DND-41 (cell line): ENCODE measurements at regions not wholly inside any gene's neighbourhood (a gene's known extent, or its start where the extent isn't known, plus 50 kb on each side); places are given as distances from the start of the nearest gene placed in this dataset.

ENCODE experiments used
- ATAC-seq: fragments of 200-7000 bp; cut with Tn5 transposase; 3 replicates; pipeline ENCODE4 v1.9.1; 2021; ENCODE audit warnings: low read depth; ENCODE audit not compliant: insufficient read depth
- DNase-seq: peaks from one replicate; pipeline ENCODE4 v3.0.0-alpha.2; 2020
- H2AFZ ChIP-seq: 2 replicates; pipeline ENCODE4 v1.6.0; 2012; ENCODE audit warnings: low read depth, low read length
- H3K27ac ChIP-seq: 2 replicates; pipeline ENCODE4 v1.5.1; 2012; ENCODE audit warnings: low read length, inconsistent platforms
- H3K27me3 ChIP-seq: fragments of 200-600 bp; sonication (generic); 2 replicates; pipeline ENCODE4 v1.6.0; 2012; ENCODE audit warnings: low read length, mild to moderate bottlenecking, inconsistent platforms; ENCODE audit not compliant: insufficient read depth, poor library complexity
- H3K36me3 ChIP-seq: 2 replicates; pipeline ENCODE4 v1.5.1; 2012; ENCODE audit warnings: low read length, inconsistent platforms; ENCODE audit not compliant: insufficient read depth
- H3K4me1 ChIP-seq: 2 replicates; pipeline ENCODE4 v1.5.1; 2012; ENCODE audit warnings: mild to moderate bottlenecking, low read length; ENCODE audit not compliant: insufficient read depth
- H3K4me2 ChIP-seq: 2 replicates; pipeline ENCODE4 v1.6.0; 2012; ENCODE audit warnings: mild to moderate bottlenecking, moderate library complexity, low read length, inconsistent platforms; ENCODE audit not compliant: insufficient read depth
- H3K4me3 ChIP-seq, 2 experiments: fragments of 200-600 bp in 1 of 2; shearing (Covaris generic) in 1 of 2; 2 replicates each; pipeline ENCODE4 v1.5.1; 2012 to 2016; ENCODE audit warnings: inconsistent platforms in 2 of 2, low read length in 2 of 2, mild to moderate bottlenecking in 2 of 2, low read depth in 1 of 2, moderate library complexity in 1 of 2
- H3K79me2 ChIP-seq: 2 replicates; pipeline ENCODE4 v1.6.0; 2012; ENCODE audit warnings: low read length, inconsistent platforms; ENCODE audit not compliant: insufficient read depth
- H3K9ac ChIP-seq: 2 replicates; pipeline ENCODE4 v1.6.0; 2012; ENCODE audit warnings: low read depth, mild to moderate bottlenecking, inconsistent platforms, low read length, moderate library complexity
- H3K9me3 ChIP-seq: 2 replicates; pipeline ENCODE4 v1.5.1; 2012; ENCODE audit warnings: low read length, moderate library complexity, mild to moderate bottlenecking, inconsistent platforms; ENCODE audit not compliant: insufficient read depth, severe bottlenecking
- H4K20me1 ChIP-seq: 2 replicates; pipeline ENCODE4 v1.6.0; 2012; ENCODE audit warnings: low read length; ENCODE audit not compliant: insufficient read depth
- CTCF ChIP-seq: IDR thresholded peaks from 2 replicates; pipeline ENCODE4 v1.5.1; 2012; ENCODE audit warnings: borderline replicate concordance, low read length, moderate library complexity, mild to moderate bottlenecking; ENCODE audit not compliant: poor library complexity, severe bottlenecking; ENCODE audit errors: extremely low read depth
- EZH2 ChIP-seq: IDR thresholded peaks from 3 replicates; pipeline ENCODE4 v1.6.1; 2012; ENCODE audit warnings: borderline replicate concordance, low read depth, mild to moderate bottlenecking, moderate library complexity, low read length, inconsistent platforms; ENCODE audit not compliant: severe bottlenecking

GRCh38 chr7:52691257-52691656 is 344.2 kb upstream of the POM121L12 start:
- Histone ChIP-seq H3K4me2 (no peak overlapping the region), H4K20me1 (no peaks in the 10 kb centered on the region), H3K9me3 (no peaks in the 10 kb centered on the region), H3K4me3 (no peak overlapping the region), H3K36me3 (no peaks in the 10 kb centered on the region), H3K27ac (no peak overlapping the region), H3K27me3 (no peaks in the 10 kb centered on the region), H3K4me1 (no peaks in the 10 kb centered on the region), H3K9ac (no peak overlapping the region), H3K79me2 (no peaks in the 10 kb centered on the region), H2AFZ (no peak overlapping the region)
- no peak for ATAC-seq
- TF ChIP-seq CTCF (no peak), EZH2 (no peak)
- DNase-seq = no peak

- Histone ChIP-seq H3K9me3 (no peaks in the 10 kb centered on the region), H4K20me1 (no peaks in the 10 kb centered on the region), H2AFZ (no peak overlapping the region), H3K4me3 (no peak overlapping the region), H3K27me3 (no peaks in the 10 kb centered on the region), H3K36me3 (no peaks in the 10 kb centered on the region), H3K79me2 (no peaks in the 10 kb centered on the region), H3K4me2 (no peak overlapping the region), H3K9ac (no peak overlapping the region), H3K4me1 (no peaks in the 10 kb centered on the region), H3K27ac (no peak overlapping the region)
- ATAC-seq = no peak
- no peak for TF ChIP-seq CTCF
- no peak for TF ChIP-seq EZH2
- DNase-seq = no peak
Measured at GRCh38 chr7:52689912-52690311, 345.5 kb upstream of the POM121L12 start.

DNA sequence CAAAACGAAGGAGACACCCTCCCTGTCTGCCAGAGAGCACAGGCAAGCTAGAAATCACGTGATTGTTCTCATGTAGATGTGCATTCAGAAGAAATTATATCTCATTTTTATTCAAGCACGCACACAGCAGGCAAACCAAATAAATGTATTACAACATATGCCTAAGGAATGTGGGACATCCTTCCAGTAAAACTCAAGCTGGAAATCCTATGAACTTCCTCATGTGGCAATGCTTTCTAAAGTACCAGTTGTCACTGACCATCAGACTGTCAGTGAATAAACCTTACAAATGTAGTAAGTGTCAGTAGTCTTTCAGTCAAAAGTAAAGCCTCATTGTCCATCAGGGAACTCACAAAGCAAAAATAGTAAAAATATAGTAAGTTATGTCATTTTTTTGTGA is 350.1 kb upstream of the POM121L12 start:
- Histone ChIP-seq H3K4me3 (no peak overlapping the region), H3K9me3 (no peaks in the 10 kb centered on the region), H3K27ac (no peak overlapping the region), H3K27me3 (no peaks in the 10 kb centered on the region), H3K9ac (no peak overlapping the region), H3K79me2 (no peaks in the 10 kb centered on the region), H3K4me1 (no peaks in the 10 kb centered on the region), H2AFZ (no peak overlapping the region), H3K4me2 (no peak overlapping the region), H3K36me3 (no peaks in the 10 kb centered on the region), H4K20me1 (no peaks in the 10 kb centered on the region)
- no peak for TF ChIP-seq CTCF
- DNase-seq (no peak), ATAC-seq (no peak)

DNA sequence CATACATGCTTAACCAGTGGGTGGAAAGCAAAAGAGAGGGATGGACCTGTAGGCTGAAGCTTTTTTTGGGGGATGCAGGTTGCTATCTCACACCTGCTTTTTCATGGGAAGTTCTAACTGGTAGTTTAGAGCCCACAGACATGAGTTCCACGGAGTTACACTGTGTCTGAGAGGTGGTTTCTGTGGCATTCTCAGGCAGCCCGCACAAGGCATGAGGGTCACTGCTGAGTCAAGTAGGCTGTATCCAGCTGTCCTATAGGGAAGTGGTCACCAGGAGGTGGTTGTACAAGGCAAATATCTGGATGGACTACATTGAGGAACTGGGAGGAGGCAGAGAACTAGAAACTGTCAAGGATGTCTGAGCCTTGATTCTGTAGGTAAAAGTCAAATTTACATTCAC is 351.0 kb upstream of the POM121L12 start:
- H4K20me1 ChIP-seq = no peaks in the 10 kb centered on the region
- no peaks in the 10 kb centered on the region for H3K9me3 ChIP-seq
- no peak overlapping the region for H3K9ac ChIP-seq
- H3K4me3 ChIP-seq = no peak overlapping the region
- no peaks in the 10 kb centered on the region for H3K36me3 ChIP-seq
- H3K27ac ChIP-seq = no peak overlapping the region
- H3K27me3 ChIP-seq = no peaks in the 10 kb centered on the region
- TF ChIP-seq EZH2 = no peak
- TF ChIP-seq CTCF = no peak
- no peaks in the 10 kb centered on the region for H3K4me1 ChIP-seq
- no peak overlapping the region; the same call in 1 of the 2 replicates for H2AFZ ChIP-seq
- H3K79me2 ChIP-seq = no peaks in the 10 kb centered on the region
- no peak overlapping the region for H3K4me2 ChIP-seq
- ATAC-seq (no peak), DNase-seq (no peak)
